Activated T-cell treated with anti-CD3 and anti-CD28 coated beads, Interleukin-2, amount 50 U/mL, for 72 hours (primary cell): ENCODE measurements at regions not wholly inside any gene's neighbourhood (a gene's known extent, or its start where the extent isn't known, plus 50 kb on each side); places are given as distances from the start of the nearest gene placed in this dataset.
"Not testable (repeated sequence)": the region's sequence is repeated elsewhere in the genome, so short reads cannot be mapped to it uniquely, and the experiment has no call there.

ENCODE experiments used
- ATAC-seq, 2 donors: fragments of 150-1000 bp; cut with Tn5 transposase; replicated peaks in 1 of 2; 2 replicates each; pipeline ENCODE4 v1.10.0; 2021; ENCODE audit warnings: moderate library complexity in 2 of 2, mild to moderate bottlenecking in 1 of 2
- DNase-seq, 2 donors: peaks; one replicate each; pipeline ENCODE4 v3.0.0; 2021 to 2022; ENCODE audit warnings: mixed read lengths in 1 of 2
- H3K27ac Mint-ChIP-seq: one replicate; pipeline ENCODE4 v1.8.0; 2022; ENCODE audit warnings: mild to moderate bottlenecking, moderate library complexity, mixed read lengths
- H3K27me3 Mint-ChIP-seq: one replicate; pipeline ENCODE4 v1.8.0; 2022; ENCODE audit warnings: low read depth, mixed read lengths
- H3K36me3 Mint-ChIP-seq, 2 donors: one replicate each; pipeline ENCODE4 v1.8.0; 2022; ENCODE audit warnings: mixed read lengths in 2 of 2, mild to moderate bottlenecking in 1 of 2; ENCODE audit not compliant: insufficient read depth in 2 of 2
- H3K4me1 Mint-ChIP-seq: one replicate; pipeline ENCODE4 v1.8.0; 2022; ENCODE audit warnings: low read depth, mixed read lengths
- H3K4me3 Mint-ChIP-seq, 2 donors: one replicate each; pipeline ENCODE4 v1.8.0; 2022; ENCODE audit warnings: mild to moderate bottlenecking in 2 of 2, mixed read lengths in 2 of 2, moderate library complexity in 2 of 2
- H3K9me3 Mint-ChIP-seq, 2 donors: one replicate each; pipeline ENCODE4 v1.8.0; 2022; ENCODE audit warnings: mixed read lengths in 2 of 2

DNA sequence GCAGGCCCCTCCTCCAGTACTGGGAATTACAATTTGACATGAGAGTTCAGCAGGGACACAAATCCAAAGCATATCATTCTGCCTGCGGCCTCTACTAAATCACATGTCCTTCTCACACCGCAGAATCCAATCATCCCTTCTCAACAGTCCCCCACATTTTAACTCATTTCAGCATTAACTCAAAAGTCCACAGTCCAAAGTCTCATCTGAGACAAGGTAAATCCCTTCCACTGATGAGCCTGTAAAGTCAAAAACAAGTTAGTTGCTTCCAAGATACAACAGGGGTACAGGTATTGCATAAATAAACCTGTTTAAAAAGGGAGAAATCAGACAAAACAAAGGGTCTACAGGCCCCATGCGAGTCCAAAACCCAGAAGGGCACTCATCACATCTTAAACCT is 64.0 kb downstream of the EBNA1BP2 start:
- DNase-seq (no peak), ATAC-seq (no peak)
- no peak overlapping the region for H3K4me3 Mint-ChIP-seq
- H3K36me3 Mint-ChIP-seq, result peaks cover 8 to 16% of the 10 kb centered on the region in 2 donors
- H3K27me3 Mint-ChIP-seq, result peaks cover 6% of the 10 kb centered on the region
- peaks cover 13 to 25% of the 10 kb centered on the region in 2 donors for H3K9me3 Mint-ChIP-seq
- H3K4me1 Mint-ChIP-seq, result no peaks in the 10 kb centered on the region
- H3K27ac Mint-ChIP-seq, result no peak overlapping the region

- Mint-ChIP-seq H3K4me1 (no peaks in the 10 kb centered on the region), H3K9me3 (peaks cover 13 to 25% of the 10 kb centered on the region in 2 donors), H3K36me3 (peaks cover 8 to 16% of the 10 kb centered on the region in 2 donors), H3K27me3 (peaks cover 6% of the 10 kb centered on the region), H3K27ac (no peak overlapping the region), H3K4me3 (no peak overlapping the region)
- no peak for DNase-seq
- no peak for ATAC-seq
Measured at GRCh38 chr1:43107664-43108063, 64.4 kb downstream of the EBNA1BP2 start.

GRCh38 chr1:43104027-43104763 is 67.9 kb downstream of the EBNA1BP2 start:
- ATAC-seq (peak; percentile 39 to 43), DNase-seq (no peak)
- Mint-ChIP-seq H3K4me3 (no peak overlapping the region), H3K27me3 (peaks cover 12% of the 10 kb centered on the region), H3K27ac (no peak overlapping the region), H3K4me1 (no peaks in the 10 kb centered on the region), H3K36me3 (peaks cover 3 to 8% of the 10 kb centered on the region in 2 donors), H3K9me3 (peaks cover 6 to 18% of the 10 kb centered on the region in 2 donors)

- Mint-ChIP-seq H3K4me3 (no peak overlapping the region), H3K9me3 (peaks cover 5 to 8% of the 10 kb centered on the region in 2 donors), H3K4me1 (no peaks in the 10 kb centered on the region), H3K27me3 (peaks cover 10% of the 10 kb centered on the region), H3K36me3 (peaks cover 1 to 6% of the 10 kb centered on the region in 2 donors), H3K27ac (no peak overlapping the region)
- ATAC-seq, result no peak
- DNase-seq, result no peak
Measured at GRCh38 chr1:43101061-43101460, 71.0 kb downstream of the EBNA1BP2 start.

DNA sequence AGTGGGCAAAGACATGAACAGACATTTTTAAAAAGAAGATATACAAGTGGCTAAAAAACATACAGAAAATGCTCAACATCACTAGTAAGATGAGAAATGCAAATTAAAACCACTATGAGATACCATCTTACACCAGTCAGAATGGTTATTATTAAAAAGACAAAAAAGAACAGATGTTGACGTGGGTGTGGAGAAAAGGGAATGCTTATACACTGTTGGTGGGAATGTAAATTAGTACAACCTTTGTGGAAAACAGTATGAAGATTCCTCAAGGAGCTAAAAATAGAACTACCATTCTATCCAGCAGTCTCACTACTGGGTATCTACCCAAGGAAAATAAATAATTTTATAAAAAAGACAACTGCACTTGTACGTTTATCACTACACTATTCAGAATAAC is 73.9 kb downstream of the EBNA1BP2 start:
- ATAC-seq (no peak), DNase-seq (no peak)
- Mint-ChIP-seq H3K27ac (no peak overlapping the region), H3K27me3 (peaks cover 12% of the 10 kb centered on the region), H3K36me3 (peaks cover 0 to 3% of the 10 kb centered on the region in 2 donors), H3K9me3 (peaks cover 0 to 2% of the 10 kb centered on the region in 2 donors), H3K4me3 (no peak overlapping the region), H3K4me1 (no peaks in the 10 kb centered on the region)

GRCh38 chr1:43096528-43096927 is 75.6 kb downstream of the EBNA1BP2 start:
- not testable (repeated sequence) for H3K36me3 Mint-ChIP-seq, H3K9me3 Mint-ChIP-seq, H3K27ac Mint-ChIP-seq, ATAC-seq, DNase-seq, H3K4me1 Mint-ChIP-seq, H3K4me3 Mint-ChIP-seq
- H3K27me3 Mint-ChIP-seq, result peaks cover 12% of the 10 kb centered on the region

DNA sequence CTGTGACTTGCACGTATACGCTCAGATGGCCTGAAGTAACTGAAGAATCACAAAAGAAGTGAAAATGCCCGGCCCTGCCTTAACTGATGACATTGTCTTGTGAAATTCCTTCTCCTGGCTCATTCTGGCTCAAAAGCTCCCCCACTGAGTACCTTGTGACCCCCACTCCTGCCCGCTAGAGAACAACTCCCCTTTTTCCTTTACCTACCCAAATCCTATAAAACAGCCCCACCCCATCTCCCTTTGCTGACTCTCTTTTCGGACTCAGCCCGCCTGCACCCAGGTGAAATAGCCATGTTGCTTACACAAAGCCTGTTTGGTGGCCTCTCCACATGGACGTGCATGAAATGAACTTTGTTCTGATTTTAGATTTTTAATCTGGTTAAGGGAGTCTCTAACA is 81.3 kb downstream of the EBNA1BP2 start:
- not testable (repeated sequence) for H3K4me1 Mint-ChIP-seq, H3K4me3 Mint-ChIP-seq, H3K27ac Mint-ChIP-seq, ATAC-seq, H3K9me3 Mint-ChIP-seq, H3K36me3 Mint-ChIP-seq, DNase-seq
- H3K27me3 Mint-ChIP-seq, result peaks cover 19% of the 10 kb centered on the region

DNA sequence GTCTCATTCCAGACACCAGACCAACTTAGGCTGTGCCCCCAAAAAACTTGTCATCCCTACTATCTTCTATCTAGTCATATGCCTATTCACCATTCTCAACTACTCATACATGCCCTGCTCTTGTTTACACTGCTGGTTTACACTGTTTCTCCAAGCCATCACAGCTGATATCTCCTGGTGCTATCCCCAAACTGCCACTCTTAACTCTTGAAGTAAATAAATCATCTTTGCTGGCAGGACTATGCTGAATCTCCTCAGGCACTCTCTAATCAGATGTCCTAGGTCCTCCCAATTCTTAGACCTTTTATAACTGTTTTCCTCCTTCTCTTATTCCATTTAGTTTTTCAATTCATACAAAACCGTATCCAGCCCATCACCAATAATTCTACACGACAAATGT is 81.9 kb downstream of the EBNA1BP2 start:
- not testable (repeated sequence) for H3K27ac Mint-ChIP-seq

GRCh38 chr1:43083375-43083891 is 88.7 kb downstream of the EBNA1BP2 start:
- Mint-ChIP-seq H3K9me3 (no peaks in the 10 kb centered on the region), H3K36me3 (no peaks in the 10 kb centered on the region), H3K4me1 (no peaks in the 10 kb centered on the region), H3K27ac (no peak overlapping the region), H3K27me3 (peaks cover 12% of the 10 kb centered on the region), H3K4me3 (no peak overlapping the region)
- no peak for DNase-seq
- ATAC-seq, result no peak

More for the DNA sequence above, 81.9 kb downstream of the EBNA1BP2 start:
- not testable (repeated sequence) for H3K9me3 Mint-ChIP-seq, DNase-seq, ATAC-seq, H3K4me3 Mint-ChIP-seq, H3K36me3 Mint-ChIP-seq, H3K4me1 Mint-ChIP-seq
- peaks cover 14% of the 10 kb centered on the region for H3K27me3 Mint-ChIP-seq

- H3K27ac Mint-ChIP-seq, result no peak overlapping the region
- H3K36me3 Mint-ChIP-seq, result no peaks in the 10 kb centered on the region
- H3K4me3 Mint-ChIP-seq, result no peak overlapping the region
- no peaks in the 10 kb centered on the region for H3K4me1 Mint-ChIP-seq
- ATAC-seq (no peak), DNase-seq (no peak)
- H3K9me3 Mint-ChIP-seq, result no peaks in the 10 kb centered on the region
- H3K27me3 Mint-ChIP-seq, result peaks cover 12% of the 10 kb centered on the region
Measured at GRCh38 chr1:43082740-43083139, 89.3 kb downstream of the EBNA1BP2 start.

DNA sequence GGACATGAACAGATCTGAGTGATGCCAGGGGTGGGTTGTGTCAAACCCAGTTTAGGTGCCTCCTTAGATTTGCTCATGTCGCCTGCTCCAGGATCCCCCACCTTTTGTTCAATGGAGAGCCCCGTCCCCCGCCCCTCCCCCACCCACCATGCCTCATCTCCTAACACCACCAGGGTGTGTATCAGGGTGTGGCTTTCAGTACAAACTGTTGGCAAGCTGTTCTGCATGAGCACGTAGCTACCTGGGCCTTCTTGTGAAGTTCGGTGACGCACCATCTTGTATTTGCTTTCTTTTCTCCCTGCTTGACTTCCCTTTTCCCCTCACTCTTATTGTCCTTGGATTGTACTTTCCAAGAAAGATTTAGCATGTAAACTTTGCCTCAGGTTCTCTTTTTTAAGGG is 94.8 kb downstream of the EBNA1BP2 start:
- no peaks in the 10 kb centered on the region for H3K9me3 Mint-ChIP-seq
- ATAC-seq, result no peak

DNA sequence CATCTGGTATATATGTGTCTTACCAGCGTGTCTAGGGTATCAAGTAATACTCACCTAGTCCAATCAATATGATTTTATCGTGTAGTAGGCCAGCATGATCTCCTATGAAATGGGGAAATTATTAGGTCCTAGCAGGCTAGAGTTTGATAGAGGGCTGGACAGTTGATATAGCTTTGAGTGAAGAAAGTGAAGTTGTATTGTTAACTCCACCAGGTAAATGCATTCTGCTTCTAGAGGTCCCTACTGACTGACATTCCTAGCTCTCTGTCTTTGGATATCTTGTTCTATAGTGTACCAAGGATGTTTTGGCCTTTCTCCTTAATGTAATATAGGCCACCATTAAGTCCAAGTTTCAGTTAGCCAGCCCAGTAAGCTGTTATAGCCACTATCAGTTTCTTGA is 97.4 kb downstream of the EBNA1BP2 start:
- ATAC-seq (no peak), DNase-seq (no peak)
- Mint-ChIP-seq H3K36me3 (no peaks in the 10 kb centered on the region), H3K27ac (no peak overlapping the region), H3K4me1 (peaks cover 5% of the 10 kb centered on the region), H3K27me3 (no peaks in the 10 kb centered on the region), H3K4me3 (no peak overlapping the region), H3K9me3 (no peaks in the 10 kb centered on the region)

More for the DNA sequence above, 94.8 kb downstream of the EBNA1BP2 start:
- no peak overlapping the region for H3K27ac Mint-ChIP-seq
- no peak overlapping the region for H3K4me3 Mint-ChIP-seq
- H3K4me1 Mint-ChIP-seq, result peaks cover 5% of the 10 kb centered on the region
- H3K27me3 Mint-ChIP-seq, result no peaks in the 10 kb centered on the region
- no peaks in the 10 kb centered on the region for H3K36me3 Mint-ChIP-seq
- no peak for DNase-seq

DNA sequence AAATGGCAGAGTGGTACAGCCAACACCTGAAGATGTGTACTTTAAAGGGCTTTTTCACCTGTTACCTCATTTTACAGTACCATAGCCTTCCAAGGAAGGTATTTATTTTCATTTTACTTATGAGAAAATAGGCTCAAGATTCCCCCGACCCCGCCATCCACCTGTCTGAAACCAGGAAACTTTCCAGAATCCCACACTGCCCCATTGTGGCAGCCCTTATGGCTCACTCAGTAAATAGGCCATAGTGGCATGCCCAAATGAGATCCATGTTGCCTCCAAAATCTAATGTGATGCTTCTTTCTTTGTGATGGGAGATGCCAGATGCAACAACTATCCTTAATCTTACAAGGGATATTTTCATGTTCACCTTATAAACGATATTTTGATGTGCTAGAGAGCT is 97.8 kb downstream of the EBNA1BP2 start:
- DNase-seq (no peak), ATAC-seq (no peak)
- Mint-ChIP-seq H3K4me1 (peaks cover 5% of the 10 kb centered on the region), H3K27ac (no peak overlapping the region), H3K27me3 (no peaks in the 10 kb centered on the region), H3K4me3 (no peak overlapping the region), H3K9me3 (no peaks in the 10 kb centered on the region), H3K36me3 (no peaks in the 10 kb centered on the region)
